Right lobe of liver (tissue), 6 donors: ENCODE measurements at regions not wholly inside any gene's neighbourhood (a gene's known extent, or its start where the extent isn't known, plus 50 kb on each side); places are given as distances from the start of the nearest gene placed in this dataset.

Experiments used
- ATAC-seq, 4 donors: fragments of 200-7000 bp; cut with Tn5 transposase; one replicate each; pipeline ENCODE4 v1.9.1; 2020; ENCODE audit warnings: mild to moderate bottlenecking in 4 of 4, moderate library complexity in 4 of 4
- DNase-seq, 3 donors: peaks; one replicate each; pipeline ENCODE4 v3.0.0-alpha.2; 2020
- H3K27ac ChIP-seq, 3 donors: fragments of 200-600 bp; one replicate each; pipeline ENCODE4 v1.8.0; 2022
- H3K27me3 ChIP-seq, 2 donors: fragments of 200-600 bp; one replicate each; pipeline ENCODE4 v1.8.0; 2022
- H3K36me3 ChIP-seq, 4 donors: fragments of 200-600 bp; sonication (generic) in 1 of 4; one replicate each; pipeline versions ENCODE4 v1.5.1 to v1.8.0; 2017 to 2022; ENCODE audit warnings: control low read depth in 1 of 4
- H3K4me1 ChIP-seq, 4 donors: fragments of 200-600 bp; sonication (generic) in 1 of 4; one replicate each; pipeline versions ENCODE4 v1.5.1 to v1.8.0; 2017 to 2022; ENCODE audit warnings: control low read depth in 1 of 4
- H3K4me3 ChIP-seq, 3 donors: fragments of 200-600 bp; one replicate each; pipeline ENCODE4 v1.8.0; 2022
- H3K9me3 ChIP-seq, 4 donors: fragments of 200-600 bp; sonication (generic) in 1 of 4; one replicate each; pipeline versions ENCODE4 v1.5.1 to v1.8.0; 2017 to 2022; ENCODE audit warnings: control low read depth in 1 of 4
- CTCF ChIP-seq, 4 donors: fragments of 200-600 bp in 3 of 4; fragments of 450-650 bp in 1 of 4; IDR thresholded peaks; one replicate each; pipeline versions ENCODE4 v1.5.1 to v1.8.0; 2016 to 2022; ENCODE audit warnings: antibody characterized with exemption in 4 of 4, mild to moderate bottlenecking in 2 of 4
- POLR2A ChIP-seq: fragments of 450-650 bp; IDR thresholded peaks from one replicate; pipeline ENCODE4 v1.6.1; 2017; ENCODE audit warnings: antibody characterized with exemption, mild to moderate bottlenecking
- WGBS: methylation state at CpG from one replicate; pipeline ENCODE4 v1.1.6; 2018; ENCODE audit warnings: low coverage, low lambda C conversion rate; ENCODE audit not compliant: insufficient coverage; ENCODE audit errors: missing lambda C conversion rate; 5-methylcytosine and 5-hydroxymethylcytosine counted together
- intact Hi-C, 2 donors: fragments of 100-400 bp; cut with DNase I; formaldehyde crosslinking; loops; one replicate each; pipeline versions ENCODE4 v1.11.2 to v1.14.1; 2022
- donor health status: DM: no; HTN: yes; CAD: no.
- donor health status: DM: no; HTN: no; CAD: no.
- donor health status: DM: no; HTN: no; CAD: no.
- donor health status: DM: no; HTN: yes; CAD: no.
- donor health status: DM: no; HTN: yes; CAD: no.

GRCh38 chr9:18347386-18348082, 126.4 kb upstream of the ADAMTSL1 start:
- intact Hi-C loops: no loop called here

GRCh38 chr9:18348083-18348475, 125.9 kb upstream of the ADAMTSL1 start:
- WGBS: 89% methylated on average over 2 of the region's 2 CpGs
- H3K27me3 ChIP-seq: no peaks in the 10 kb centered on the region
- ATAC-seq (no peak), DNase-seq (no peak)
- peaks cover 0 to 9% (median 0%) of the 10 kb centered on the region in 4 donors for H3K4me1 ChIP-seq
- H3K36me3 ChIP-seq: no peaks in the 10 kb centered on the region
- no peak for TF ChIP-seq CTCF (IDR thresholded peaks at IDR 0.05)
- TF ChIP-seq POLR2A: no peak
- no peak overlapping the region for H3K27ac ChIP-seq
- no peak overlapping the region for H3K4me3 ChIP-seq
- no peaks in the 10 kb centered on the region for H3K9me3 ChIP-seq
- intact Hi-C loops: no loop called here

More at GRCh38 chr9:18347386-18348082, 126.4 kb upstream of the ADAMTSL1 start:
- ATAC-seq (peak in 3 of 4 donors; percentile 32 to 76 (median 50)), DNase-seq (peak in 1 of 3 donors; percentile 74)
- H3K4me1 ChIP-seq: peaks cover 0 to 9% (median 0%) of the 10 kb centered on the region in 4 donors
- H3K36me3 ChIP-seq: no peaks in the 10 kb centered on the region
- 43% methylated on average over 2 of the region's 2 CpGs for WGBS
- H3K9me3 ChIP-seq: no peaks in the 10 kb centered on the region
- TF ChIP-seq CTCF (IDR thresholded peaks at IDR 0.05) (no peak), POLR2A (no peak)
- no peak overlapping the region for H3K27ac ChIP-seq
- no peak overlapping the region for H3K4me3 ChIP-seq
- H3K27me3 ChIP-seq: no peaks in the 10 kb centered on the region

- DNase-seq: no peak
- no peaks in the 10 kb centered on the region for H3K36me3 ChIP-seq
- H3K4me3 ChIP-seq: no peak overlapping the region
- 25% methylated on average over 2 of the region's 3 CpGs for WGBS
- intact Hi-C loops: no loop called here
- ATAC-seq: no peak
- no peak for TF ChIP-seq POLR2A
- no peak for TF ChIP-seq CTCF (IDR thresholded peaks at IDR 0.05)
- no peaks in the 10 kb centered on the region for H3K4me1 ChIP-seq
- no peaks in the 10 kb centered on the region for H3K9me3 ChIP-seq
- no peaks in the 10 kb centered on the region for H3K27me3 ChIP-seq
- H3K27ac ChIP-seq: no peak overlapping the region
Observed at GRCh38 chr9:18349530-18349929, 124.4 kb upstream of the ADAMTSL1 start.

- Histone ChIP-seq H3K36me3 (no peaks in the 10 kb centered on the region), H3K9me3 (no peaks in the 10 kb centered on the region), H3K27ac (no peak overlapping the region), H3K4me3 (no peak overlapping the region), H3K27me3 (no peaks in the 10 kb centered on the region), H3K4me1 (no peaks in the 10 kb centered on the region)
- intact Hi-C loops: no loop called here
- no peak for ATAC-seq
- no peak for TF ChIP-seq POLR2A
- TF ChIP-seq CTCF (IDR thresholded peaks at IDR 0.05): no peak
- 75% methylated on average over 3 of the region's 3 CpGs for WGBS
- DNase-seq: no peak
Observed at GRCh38 chr9:18350036-18350435, 123.9 kb upstream of the ADAMTSL1 start.
